Left ventricle myocardium inferior (tissue), 1 donor: ENCODE measurements at regions not wholly inside any gene's neighbourhood (a gene's known extent, or its start where the extent isn't known, plus 50 kb on each side); places are given as distances from the start of the nearest gene placed in this dataset.

Experiments used
- DNase-seq: peaks from one replicate; pipeline ENCODE4 v3.0.0-alpha.2; 2020
- H3K27ac ChIP-seq: fragments of 200-600 bp; replicated peaks from 2 replicates; pipeline ENCODE4 v1.8.0; 2021
- H3K27me3 ChIP-seq: fragments of 200-600 bp; 2 replicates; pipeline ENCODE4 v1.8.0; 2021; ENCODE audit warnings: low read depth
- H3K36me3 ChIP-seq: fragments of 200-600 bp; 2 replicates; pipeline ENCODE4 v1.8.0; 2021
- H3K4me1 ChIP-seq: fragments of 200-600 bp; 2 replicates; pipeline ENCODE4 v1.8.0; 2021
- H3K4me3 ChIP-seq: fragments of 200-600 bp; 2 replicates; pipeline ENCODE4 v1.8.0; 2021; ENCODE audit warnings: mild to moderate bottlenecking, moderate library complexity
- H3K9me3 ChIP-seq: fragments of 200-600 bp; replicated peaks from 2 replicates; pipeline ENCODE4 v1.8.0; 2021
- intact Hi-C: fragments of 100-400 bp; cut with micrococcal nuclease; formaldehyde crosslinking; loops from one replicate; pipeline ENCODE4 v1.11.0; 2022
- TF ChIP-seq, protein P1 (sequence below): fragments of 200-600 bp; IDR thresholded peaks from 2 replicates; pipeline ENCODE4 v1.8.0; 2021; ENCODE audit warnings: antibody characterized with exemption, mild to moderate bottlenecking, borderline replicate concordance
- donor health status: DM: no; HTN: yes; CAD: no; lungs with severe emphysema.

DNA sequence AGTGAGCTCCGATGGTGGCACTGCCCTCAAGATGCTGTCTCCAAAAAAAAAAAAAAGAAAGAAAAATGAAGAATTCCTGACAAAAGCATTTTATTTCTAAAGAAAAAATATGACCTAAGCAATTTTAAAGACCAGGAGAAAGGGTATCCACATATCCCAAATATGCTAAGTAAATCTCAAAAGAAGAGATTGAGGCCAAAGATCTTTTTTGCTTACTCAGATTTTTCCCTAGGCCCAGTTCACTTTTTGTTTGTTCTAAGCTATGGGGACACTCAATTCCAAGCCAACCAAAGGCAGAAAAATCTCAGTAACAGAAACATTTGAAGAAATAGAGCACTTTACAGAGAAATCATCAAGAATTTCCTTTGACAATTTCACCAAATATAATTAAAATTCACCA, 150.8 kb downstream of the SOX9 start:
- no peak overlapping the region for H3K27ac ChIP-seq
- peaks cover 7% of the 10 kb centered on the region for H3K27me3 ChIP-seq
- intact Hi-C loops = no loop called here
- TF ChIP-seq, protein P1, sequence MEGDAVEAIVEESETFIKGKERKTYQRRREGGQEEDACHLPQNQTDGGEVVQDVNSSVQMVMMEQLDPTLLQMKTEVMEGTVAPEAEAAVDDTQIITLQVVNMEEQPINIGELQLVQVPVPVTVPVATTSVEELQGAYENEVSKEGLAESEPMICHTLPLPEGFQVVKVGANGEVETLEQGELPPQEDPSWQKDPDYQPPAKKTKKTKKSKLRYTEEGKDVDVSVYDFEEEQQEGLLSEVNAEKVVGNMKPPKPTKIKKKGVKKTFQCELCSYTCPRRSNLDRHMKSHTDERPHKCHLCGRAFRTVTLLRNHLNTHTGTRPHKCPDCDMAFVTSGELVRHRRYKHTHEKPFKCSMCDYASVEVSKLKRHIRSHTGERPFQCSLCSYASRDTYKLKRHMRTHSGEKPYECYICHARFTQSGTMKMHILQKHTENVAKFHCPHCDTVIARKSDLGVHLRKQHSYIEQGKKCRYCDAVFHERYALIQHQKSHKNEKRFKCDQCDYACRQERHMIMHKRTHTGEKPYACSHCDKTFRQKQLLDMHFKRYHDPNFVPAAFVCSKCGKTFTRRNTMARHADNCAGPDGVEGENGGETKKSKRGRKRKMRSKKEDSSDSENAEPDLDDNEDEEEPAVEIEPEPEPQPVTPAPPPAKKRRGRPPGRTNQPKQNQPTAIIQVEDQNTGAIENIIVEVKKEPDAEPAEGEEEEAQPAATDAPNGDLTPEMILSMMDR = no peak
- no peaks in the 10 kb centered on the region for H3K36me3 ChIP-seq
- H3K4me1 ChIP-seq = no peaks in the 10 kb centered on the region
- no peak for DNase-seq
- H3K9me3 ChIP-seq = no peaks in the 10 kb centered on the region
- no peak overlapping the region for H3K4me3 ChIP-seq

DNA sequence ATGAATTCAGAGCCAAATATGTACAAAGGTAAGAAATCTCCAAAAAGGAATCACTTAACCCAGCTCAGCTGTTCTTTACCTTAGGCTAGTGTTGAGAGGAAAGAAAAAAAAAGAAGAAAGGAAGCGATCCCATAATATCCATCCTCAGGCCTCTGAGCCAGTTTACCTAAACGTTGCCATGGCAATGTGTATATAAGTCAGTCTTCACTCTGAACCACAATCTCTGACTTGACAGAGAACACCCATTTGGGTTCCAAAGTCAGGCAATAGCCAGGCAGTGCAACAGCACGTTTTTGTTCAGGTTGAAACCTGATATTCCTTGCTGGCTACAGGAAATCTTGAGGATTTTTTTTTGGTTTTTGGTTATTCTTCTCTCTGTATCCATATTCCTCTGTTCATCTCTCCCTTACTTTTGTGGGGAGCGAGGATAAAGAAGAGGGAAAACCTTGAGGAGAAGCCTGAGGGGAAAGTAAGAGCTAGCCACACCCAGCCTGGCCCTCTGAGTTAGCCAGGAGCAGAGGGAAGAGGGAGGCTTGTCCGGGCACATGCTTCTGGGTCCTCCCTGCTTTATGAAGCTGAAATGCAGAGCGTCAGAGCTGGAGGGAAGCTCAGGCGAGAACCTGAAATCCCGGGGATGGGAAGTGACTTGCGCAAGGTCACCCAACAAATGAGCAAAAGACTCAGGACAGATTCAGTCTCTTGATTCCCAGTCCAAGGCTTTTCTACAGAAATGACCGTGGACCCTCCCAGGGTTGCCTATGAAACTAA, 152.7 kb downstream of the SOX9 start:
- no peak for DNase-seq
- intact Hi-C loops = no loop called here
- no peaks in the 10 kb centered on the region for H3K9me3 ChIP-seq
- H3K27ac ChIP-seq = no peak overlapping the region
- no peak overlapping the region for H3K4me3 ChIP-seq
- H3K36me3 ChIP-seq = no peaks in the 10 kb centered on the region
- H3K4me1 ChIP-seq = no peaks in the 10 kb centered on the region
- TF ChIP-seq, protein P1 = no peak
- peaks cover 12% of the 10 kb centered on the region for H3K27me3 ChIP-seq

DNA sequence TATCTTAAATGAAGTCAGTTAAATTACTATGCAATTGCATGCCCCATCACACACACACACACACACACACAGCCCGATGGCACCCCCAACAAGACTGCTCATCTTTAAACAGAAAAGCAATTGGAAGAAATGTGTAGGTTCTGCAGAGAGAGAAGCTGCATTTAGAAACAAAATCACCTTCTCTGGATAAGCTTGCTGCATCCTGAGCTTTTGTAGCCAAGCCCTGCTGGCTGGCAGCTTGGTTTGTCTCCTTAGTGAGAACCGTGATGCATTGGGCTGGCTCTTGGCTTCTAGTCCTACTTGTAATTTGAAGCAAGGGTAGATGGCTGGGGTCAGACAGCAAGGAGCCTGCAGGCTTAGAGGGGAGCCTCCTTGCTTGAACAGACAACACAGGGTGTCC, 153.8 kb downstream of the SOX9 start:
- Histone ChIP-seq H3K27me3 (peaks cover 10% of the 10 kb centered on the region), H3K9me3 (no peaks in the 10 kb centered on the region), H3K36me3 (no peaks in the 10 kb centered on the region), H3K4me3 (no peak overlapping the region), H3K4me1 (no peaks in the 10 kb centered on the region), H3K27ac (no peak overlapping the region)
- intact Hi-C loops = no loop called here
- TF ChIP-seq, protein P1 = no peak
- no peak for DNase-seq

DNA sequence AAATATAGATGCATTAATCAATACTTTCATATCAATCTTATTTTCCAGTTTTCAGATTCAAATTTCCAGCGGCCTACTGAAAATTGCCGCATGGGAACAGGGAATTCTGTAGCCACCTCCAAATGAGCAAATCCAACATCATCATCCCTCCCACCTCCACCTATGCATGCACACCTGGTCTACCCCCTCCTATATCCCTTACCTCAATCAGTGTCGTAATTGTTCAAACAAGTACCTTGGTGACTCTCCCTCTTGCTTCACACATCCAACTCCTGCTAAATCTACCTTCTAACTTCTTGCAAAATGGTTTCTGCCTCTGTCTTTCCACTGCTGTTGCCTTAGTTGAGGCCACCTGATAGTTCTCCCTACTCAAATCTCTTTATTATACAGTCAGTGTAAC, 160.1 kb downstream of the SOX9 start:
- H3K27ac ChIP-seq = no peak overlapping the region
- no peaks in the 10 kb centered on the region for H3K9me3 ChIP-seq
- no peak for DNase-seq
- H3K4me3 ChIP-seq = no peak overlapping the region
- TF ChIP-seq, protein P1 = no peak
- H3K36me3 ChIP-seq = no peaks in the 10 kb centered on the region
- no peaks in the 10 kb centered on the region for H3K4me1 ChIP-seq
- peaks cover 28% of the 10 kb centered on the region for H3K27me3 ChIP-seq
- intact Hi-C loops = no loop called here

DNA sequence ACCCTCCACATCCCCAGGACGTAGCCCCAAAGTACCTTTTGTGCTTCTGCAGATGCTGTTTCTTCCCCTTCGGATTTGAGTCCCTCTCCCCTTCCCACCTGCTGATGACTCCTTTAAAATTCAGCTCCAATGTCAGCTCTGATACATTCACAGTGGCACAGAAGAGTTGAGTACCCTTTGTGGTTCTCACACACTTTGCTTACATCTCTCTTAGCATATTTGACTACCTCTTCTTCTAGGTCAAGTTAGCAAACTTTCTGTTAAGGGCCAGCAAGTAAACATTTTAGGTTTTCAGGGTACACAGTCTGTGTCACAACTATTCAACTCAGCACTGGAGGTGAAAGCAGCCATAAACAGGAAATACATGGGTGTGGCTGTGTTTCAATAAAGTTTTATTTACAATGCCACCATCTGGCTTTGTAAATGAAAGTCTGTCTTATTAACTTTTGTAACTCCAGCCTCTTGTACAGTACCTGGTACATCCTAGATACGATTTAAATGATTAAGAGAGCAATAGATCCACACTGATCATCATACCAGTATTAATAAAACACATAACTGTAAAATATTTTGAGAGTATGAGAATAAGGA, 161.7 kb downstream of the SOX9 start:
- TF ChIP-seq, protein P1 = no peak
- peaks cover 28% of the 10 kb centered on the region for H3K27me3 ChIP-seq
- H3K36me3 ChIP-seq = no peaks in the 10 kb centered on the region
- DNase-seq = no peak
- no peak overlapping the region for H3K4me3 ChIP-seq
- no peaks in the 10 kb centered on the region for H3K9me3 ChIP-seq
- no peaks in the 10 kb centered on the region for H3K4me1 ChIP-seq
- intact Hi-C loops = no loop called here
- H3K27ac ChIP-seq = no peak overlapping the region
